Thymus (tissue), 11 donors: ENCODE measurements at regions not wholly inside any gene's neighbourhood (a gene's known extent, or its start where the extent isn't known, plus 50 kb on each side); places are given as distances from the start of the nearest gene placed in this dataset.
A peak's percentile ranks its signal among the peaks of the same experiment; 100 is the strongest.

Experiments
- DNase-seq, 9 donors: peaks; one replicate each; pipeline ENCODE4 v3.0.0-alpha.2; 2013; ENCODE audit warnings: low spot score in 9 of 9, low read depth in 6 of 9, missing footprints in 1 of 9
- H3K27ac ChIP-seq, 2 donors: one replicate each; pipeline ENCODE4 v1.5.1; 2013; ENCODE audit warnings: control low read depth in 1 of 2, low read depth in 1 of 2, low read length in 1 of 2, mild to moderate bottlenecking in 1 of 2, moderate library complexity in 1 of 2
- H3K27me3 ChIP-seq, 2 donors: one replicate each; pipeline ENCODE4 v1.5.1; 2013; ENCODE audit warnings: low read length in 1 of 2; ENCODE audit not compliant: control insufficient read depth in 2 of 2, insufficient read depth in 1 of 2
- H3K36me3 ChIP-seq, 2 donors: one replicate each; pipeline ENCODE4 v1.5.1; 2013; ENCODE audit warnings: low read length in 1 of 2, mild to moderate bottlenecking in 1 of 2, moderate library complexity in 1 of 2; ENCODE audit not compliant: control insufficient read depth in 2 of 2, insufficient read depth in 2 of 2
- H3K4me1 ChIP-seq, 2 donors: one replicate each; pipeline ENCODE4 v1.5.1; 2013; ENCODE audit warnings: low read length in 2 of 2; ENCODE audit not compliant: control insufficient read depth in 2 of 2, insufficient read depth in 2 of 2
- H3K4me3 ChIP-seq, 2 donors: one replicate each; pipeline ENCODE4 v1.5.1; 2013; ENCODE audit warnings: low read length in 2 of 2, control low read depth in 1 of 2, mild to moderate bottlenecking in 1 of 2
- H3K9me3 ChIP-seq, 2 donors: one replicate each; pipeline ENCODE4 v1.5.1; 2013; ENCODE audit warnings: low read length in 1 of 2, mild to moderate bottlenecking in 1 of 2; ENCODE audit not compliant: control insufficient read depth in 2 of 2, insufficient read depth in 1 of 2
- WGBS: extraction: QIAGEN DNeasy Blood & Tissue Kit; methylation state at CpG from one replicate; pipeline ENCODE4 v1.1.7; 2013; 5-methylcytosine and 5-hydroxymethylcytosine counted together
- donor health status: healthy.

- Histone ChIP-seq H3K9me3 (no peaks in the 10 kb centered on the region), H3K4me1 (no peaks in the 10 kb centered on the region), H3K4me3 (no peak overlapping the region), H3K27me3 (no peaks in the 10 kb centered on the region), H3K27ac (no peak overlapping the region), H3K36me3 (no peaks in the 10 kb centered on the region)
- 98% methylated on average over 3 of the region's 3 CpGs for WGBS
- no peak for DNase-seq
These were observed 412.0 kb upstream of the NR2F2 start for GRCh38 chr15:95918525-95918924.

DNA sequence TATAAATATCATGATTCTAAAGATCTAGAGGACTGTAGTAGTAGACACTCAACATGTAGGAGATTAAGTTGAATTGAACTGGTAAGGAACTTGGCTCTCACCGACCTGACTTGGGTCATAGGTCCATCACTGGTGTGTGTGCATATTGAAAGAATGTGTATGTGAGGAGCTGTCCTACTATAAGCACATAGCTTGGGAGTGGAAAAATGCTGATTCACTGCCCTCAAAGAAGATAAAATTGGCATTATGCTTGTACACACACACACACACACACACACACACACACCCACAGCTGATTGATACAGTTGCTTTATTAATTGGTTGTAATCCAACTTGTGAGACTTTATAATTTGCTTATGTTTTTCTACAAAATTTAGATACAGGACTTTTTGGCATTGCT lies 411.0 kb upstream of the NR2F2 start:
- no peak for DNase-seq
- WGBS, result 96% methylated on average over 1 of the region's 1 CpG
- H3K27me3 ChIP-seq, result no peaks in the 10 kb centered on the region
- no peaks in the 10 kb centered on the region for H3K4me1 ChIP-seq
- no peaks in the 10 kb centered on the region for H3K36me3 ChIP-seq
- H3K9me3 ChIP-seq, result no peaks in the 10 kb centered on the region
- H3K4me3 ChIP-seq, result no peak overlapping the region
- H3K27ac ChIP-seq, result no peak overlapping the region

DNA sequence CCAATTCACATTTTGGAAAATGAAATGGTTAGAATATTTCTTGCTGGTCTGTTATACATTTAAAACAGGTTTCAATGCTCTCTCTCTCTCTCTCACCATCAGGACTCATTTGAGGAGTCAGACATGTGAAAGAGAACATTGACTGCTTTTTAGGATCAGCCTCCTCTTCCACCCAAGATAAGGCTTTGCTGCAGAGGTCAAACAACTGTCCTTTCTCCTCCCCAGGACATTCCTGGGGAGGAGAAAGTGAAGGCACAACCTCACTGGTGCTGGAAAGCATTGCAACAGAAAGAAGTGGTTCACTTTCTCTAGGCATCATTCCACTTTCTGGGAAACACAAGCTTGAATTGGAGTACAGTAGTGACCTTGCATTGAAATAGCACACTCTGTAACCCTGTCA lies 409.1 kb upstream of the NR2F2 start:
- Histone ChIP-seq H3K4me3 (no peak overlapping the region), H3K9me3 (no peaks in the 10 kb centered on the region), H3K27ac (no peak overlapping the region), H3K4me1 (no peaks in the 10 kb centered on the region), H3K27me3 (no peaks in the 10 kb centered on the region), H3K36me3 (no peaks in the 10 kb centered on the region)
- no peak for DNase-seq

DNA sequence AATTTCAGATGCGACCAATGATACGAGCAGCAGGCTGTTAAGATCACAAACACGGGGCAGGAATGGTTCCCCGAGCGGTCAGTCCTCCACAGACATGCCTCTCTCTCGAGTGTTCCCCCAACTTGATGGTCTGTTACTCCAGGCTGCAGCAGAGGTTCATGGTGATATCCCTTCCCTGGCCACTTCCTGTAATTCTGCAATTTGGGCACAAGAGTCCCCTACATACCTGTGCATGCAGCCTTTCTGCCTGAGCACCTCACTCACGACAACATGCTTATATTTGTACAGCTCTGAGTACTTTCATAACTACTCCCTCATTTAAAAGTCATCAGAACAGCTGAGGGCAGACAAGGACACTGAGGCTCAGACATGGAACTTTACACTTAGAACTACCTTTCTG lies 408.1 kb upstream of the NR2F2 start:
- H3K27me3 ChIP-seq, result no peaks in the 10 kb centered on the region
- H3K4me1 ChIP-seq, result no peaks in the 10 kb centered on the region
- WGBS, result 95% methylated on average over 7 of the region's 7 CpGs
- DNase-seq, result peak in 1 of 9 donors; percentile 33
- no peaks in the 10 kb centered on the region for H3K9me3 ChIP-seq
- H3K27ac ChIP-seq, result no peak overlapping the region
- H3K36me3 ChIP-seq, result no peaks in the 10 kb centered on the region
- H3K4me3 ChIP-seq, result no peak overlapping the region

DNA sequence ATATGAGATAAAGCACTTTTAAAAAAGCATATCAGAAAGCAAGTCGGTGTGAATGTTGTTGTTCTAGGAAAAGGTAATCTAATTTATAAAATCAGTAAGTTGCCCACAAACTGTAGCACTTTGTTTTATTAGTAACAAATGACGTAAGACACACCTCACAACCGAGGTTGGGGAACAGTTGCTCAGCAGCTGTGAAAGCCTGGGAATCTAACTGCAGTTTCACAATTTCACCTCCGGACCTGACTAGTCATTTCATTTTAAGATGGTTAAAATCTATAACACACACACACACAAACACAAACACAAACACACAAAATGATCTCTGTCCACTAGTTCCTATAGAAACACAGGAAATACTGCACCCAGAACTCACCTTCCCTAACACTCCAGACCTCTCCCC lies 406.7 kb upstream of the NR2F2 start:
- 94% methylated on average over 4 of the region's 4 CpGs for WGBS

DNA sequence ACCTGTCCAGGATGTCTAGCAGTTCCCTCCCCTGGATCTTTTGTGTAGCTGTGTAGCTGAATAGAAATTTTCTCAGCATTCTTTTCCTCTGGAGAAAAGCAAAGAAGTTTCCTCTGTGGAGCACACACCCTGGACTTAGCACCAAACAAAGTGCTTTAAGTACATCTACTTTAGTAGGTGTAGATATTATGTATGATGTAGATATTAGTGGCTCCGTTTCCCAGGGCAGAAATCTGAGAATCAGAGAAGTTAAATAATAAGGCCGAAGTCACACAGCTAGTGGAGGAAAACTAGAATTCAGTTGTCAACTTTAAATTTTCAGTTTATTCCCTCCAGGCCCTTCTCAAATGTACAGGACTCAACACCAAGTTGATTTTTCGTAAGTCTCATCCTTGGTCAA lies 401.7 kb upstream of the NR2F2 start:
- no peak for DNase-seq
- Histone ChIP-seq H3K27ac (peak overlapping the region in 1 of 2 donors; percentile 63), H3K27me3 (no peaks in the 10 kb centered on the region), H3K4me1 (peaks cover 23 to 25% of the 10 kb centered on the region in 2 donors), H3K36me3 (no peaks in the 10 kb centered on the region), H3K9me3 (no peaks in the 10 kb centered on the region), H3K4me3 (no peak overlapping the region)
- WGBS, result 90% methylated on average over 3 of the region's 3 CpGs

More for the DNA sequence above, 406.7 kb upstream of the NR2F2 start:
- no peaks in the 10 kb centered on the region for H3K27me3 ChIP-seq
- no peaks in the 10 kb centered on the region for H3K36me3 ChIP-seq
- no peak for DNase-seq
- H3K4me3 ChIP-seq, result no peak overlapping the region
- H3K4me1 ChIP-seq, result peaks cover 2 to 3% of the 10 kb centered on the region in 2 donors
- no peaks in the 10 kb centered on the region for H3K9me3 ChIP-seq
- H3K27ac ChIP-seq, result no peak overlapping the region

DNA sequence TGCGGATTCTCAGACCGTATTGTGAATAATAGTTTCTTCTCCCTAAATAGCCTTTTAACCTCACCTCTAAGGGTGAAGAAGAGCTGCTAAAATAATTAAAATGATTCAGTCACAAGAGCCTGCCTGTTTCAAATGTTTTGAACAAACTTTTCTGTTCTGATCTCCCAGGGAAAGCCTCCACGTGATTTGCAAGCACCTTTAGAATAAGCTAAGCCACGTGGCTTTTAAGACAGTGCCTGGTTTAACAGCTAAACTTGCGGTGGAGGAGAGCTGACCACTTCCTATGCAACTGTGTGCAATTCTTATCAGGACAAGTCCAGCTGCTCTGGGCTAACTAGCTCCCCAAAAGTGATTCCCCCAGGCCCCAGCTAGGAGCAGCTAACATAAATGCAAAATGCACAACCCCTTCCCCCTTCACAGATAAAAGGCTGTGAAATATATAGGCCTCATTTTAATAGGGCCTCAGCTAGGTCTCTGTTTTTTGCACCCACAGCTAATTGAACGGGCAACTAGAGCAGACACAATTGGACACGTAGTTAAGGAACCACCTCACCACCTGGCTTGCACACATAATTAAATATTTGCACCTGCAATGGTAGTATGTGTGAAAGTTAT lies 401.2 kb upstream of the NR2F2 start:
- Histone ChIP-seq H3K9me3 (no peaks in the 10 kb centered on the region), H3K4me1 (peaks cover 23 to 25% of the 10 kb centered on the region in 2 donors), H3K27me3 (no peaks in the 10 kb centered on the region), H3K4me3 (no peak overlapping the region), H3K27ac (peak overlapping the region in 1 of 2 donors; percentile 63), H3K36me3 (no peaks in the 10 kb centered on the region)
- 25% methylated on average over 7 of the region's 7 CpGs for WGBS
- DNase-seq, result peak in 7 of 9 donors; percentile 20 to 75 (median 33)

DNA sequence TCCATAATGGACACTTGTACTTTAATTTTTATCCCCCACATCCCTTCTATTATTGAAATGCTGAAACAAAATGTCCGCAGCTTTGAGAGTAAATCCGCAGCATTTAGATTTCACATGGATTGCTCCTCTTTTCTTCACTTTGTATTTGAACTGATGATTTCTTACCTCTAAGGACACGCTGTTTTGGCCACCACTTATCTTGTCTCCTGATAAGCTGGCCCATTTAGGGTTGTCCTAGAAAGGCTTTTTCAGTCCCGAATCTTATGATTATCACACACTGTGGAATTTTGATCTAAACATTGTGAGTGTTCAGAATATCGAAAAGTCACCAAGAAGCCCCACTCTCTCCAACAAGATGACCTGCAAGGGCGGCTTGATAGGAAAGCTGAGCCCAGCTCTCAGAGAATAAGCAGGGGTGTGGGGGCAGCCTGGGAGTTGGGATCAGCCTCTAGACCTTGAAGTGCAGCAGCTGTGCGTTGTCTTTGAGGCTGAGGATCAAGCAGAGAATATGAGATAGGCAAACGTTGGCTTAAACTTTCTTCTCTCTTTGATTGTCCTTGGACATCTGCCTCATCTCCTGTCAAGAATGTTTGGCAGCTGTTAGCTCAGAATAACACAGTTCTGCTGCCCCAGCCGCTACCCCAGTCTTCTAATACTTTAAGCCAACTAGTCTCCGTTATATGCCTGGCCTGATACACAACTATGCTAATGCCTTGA lies 399.7 kb upstream of the NR2F2 start:
- DNase-seq, result peak in 1 of 9 donors; percentile 51
- Histone ChIP-seq H3K4me3 (no peak overlapping the region), H3K27me3 (no peaks in the 10 kb centered on the region), H3K27ac (no peak overlapping the region), H3K4me1 (peaks cover 23 to 25% of the 10 kb centered on the region in 2 donors), H3K36me3 (no peaks in the 10 kb centered on the region), H3K9me3 (no peaks in the 10 kb centered on the region)
- 70% methylated on average over 10 of the region's 10 CpGs for WGBS

GRCh38 chr15:95931619-95932018 lies 398.9 kb upstream of the NR2F2 start:
- WGBS, result 95% methylated on average over 3 of the region's 3 CpGs
- H3K36me3 ChIP-seq, result no peaks in the 10 kb centered on the region
- peaks cover 23 to 25% of the 10 kb centered on the region in 2 donors for H3K4me1 ChIP-seq
- no peak overlapping the region for H3K4me3 ChIP-seq
- H3K27ac ChIP-seq, result no peak overlapping the region
- no peaks in the 10 kb centered on the region for H3K9me3 ChIP-seq
- no peak for DNase-seq
- no peaks in the 10 kb centered on the region for H3K27me3 ChIP-seq
